Loucy (cell line): ENCODE measurements at regions not wholly inside any gene's neighbourhood (a gene's known extent, or its start where the extent isn't known, plus 50 kb on each side); places are given as distances from the start of the nearest gene placed in this dataset.

Experiments used
- H2AFZ ChIP-seq: fragments of 200-600 bp; sonication (generic); 2 replicates; pipeline ENCODE4 v1.6.0; 2016; ENCODE audit warnings: antibody characterized with exemption, mild to moderate bottlenecking, low read length, moderate library complexity
- H3F3A ChIP-seq: fragments of 200-600 bp; 2 replicates; pipeline ENCODE4 v1.6.0; 2016; ENCODE audit warnings: antibody characterized with exemption, low read depth, mild to moderate bottlenecking
- H3K27me3 ChIP-seq: fragments of 200-600 bp; sonication (generic); 2 replicates; pipeline ENCODE4 v1.6.1; 2014; ENCODE audit warnings: low read length, mild to moderate bottlenecking; ENCODE audit not compliant: insufficient read depth, poor library complexity, severe bottlenecking
- H3K36me3 ChIP-seq: fragments of 200-600 bp; sonication (generic); 2 replicates; pipeline ENCODE4 v1.6.1; 2016; ENCODE audit warnings: low read length; ENCODE audit not compliant: insufficient read depth
- H3K4me1 ChIP-seq: fragments of 200-600 bp; sonication (generic); 2 replicates; pipeline ENCODE4 v1.5.1; 2014; ENCODE audit warnings: low read length, mild to moderate bottlenecking; ENCODE audit not compliant: insufficient read depth, poor library complexity, severe bottlenecking
- H3K4me2 ChIP-seq: fragments of 200-600 bp; sonication (generic); 2 replicates; pipeline ENCODE4 v1.6.0; 2014; ENCODE audit warnings: antibody characterized with exemption, low read length, low read depth, mild to moderate bottlenecking; ENCODE audit not compliant: poor library complexity, severe bottlenecking
- H3K4me3 ChIP-seq: fragments of 200-600 bp; sonication (generic); 2 replicates; pipeline ENCODE4 v1.5.1; 2014; ENCODE audit warnings: low read length, mild to moderate bottlenecking, mixed read lengths; ENCODE audit not compliant: poor library complexity, severe bottlenecking
- H3K79me2 ChIP-seq: fragments of 200-600 bp; sonication (generic); 2 replicates; pipeline ENCODE4 v1.6.1; 2014; ENCODE audit warnings: low read length; ENCODE audit not compliant: insufficient read depth
- H3K9ac ChIP-seq: fragments of 200-600 bp; sonication (generic); 2 replicates; pipeline ENCODE4 v1.6.0; 2014; ENCODE audit warnings: mild to moderate bottlenecking, low read depth, low read length, moderate library complexity; ENCODE audit not compliant: poor library complexity, severe bottlenecking
- H3K9me2 ChIP-seq: fragments of 200-600 bp; sonication (generic); replicated peaks from 2 replicates; pipeline ENCODE4 v1.6.1; 2016; ENCODE audit warnings: low read depth, low read length, mixed read lengths
- H3K9me3 ChIP-seq: fragments of 200-600 bp; sonication (generic); 2 replicates; pipeline ENCODE4 v1.6.1; 2014; ENCODE audit warnings: mild to moderate bottlenecking, antibody characterized with exemption, low read length, low read depth; ENCODE audit not compliant: insufficient read depth
- H4K20me1 ChIP-seq: fragments of 200-600 bp; sonication (generic); 2 replicates; pipeline ENCODE4 v1.6.0; 2014; ENCODE audit warnings: antibody characterized with exemption, low read length, mild to moderate bottlenecking; ENCODE audit not compliant: insufficient read depth, poor library complexity, severe bottlenecking
- CTCF ChIP-seq: fragments of 200-600 bp; sonication (generic); conservative IDR thresholded peaks from 2 replicates; pipeline ENCODE4 v1.5.1; 2014; ENCODE audit warnings: mild to moderate bottlenecking, antibody characterized with exemption, low read length
- EZH2phosphoT487 ChIP-seq: fragments of 200-600 bp; IDR thresholded peaks from 2 replicates; pipeline ENCODE4 v1.6.1; 2018; ENCODE audit warnings: antibody characterized with exemption, mild to moderate bottlenecking, moderate library complexity, borderline replicate concordance

DNA sequence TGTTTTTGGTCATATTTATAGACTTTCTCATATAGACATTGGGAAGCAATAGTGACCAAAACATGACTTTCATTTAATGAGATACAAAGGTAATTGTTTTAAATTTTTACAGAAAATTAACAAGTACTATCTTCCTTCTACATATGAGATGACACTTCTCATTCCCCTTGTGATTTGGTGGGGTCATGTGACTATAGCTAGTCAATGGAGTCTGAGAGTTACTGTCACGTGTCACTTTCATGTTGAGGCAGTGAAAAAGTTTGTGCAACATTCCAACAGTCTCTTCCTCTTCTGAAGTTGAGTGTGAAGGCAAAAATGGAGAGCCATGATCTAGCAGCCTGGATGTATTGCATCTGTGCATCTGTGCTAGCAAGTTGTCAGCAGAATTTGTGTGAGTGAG is 618.3 kb upstream of the LRRC4C start:
- no peak for TF ChIP-seq EZH2phosphoT487
- no peak for TF ChIP-seq CTCF
- Histone ChIP-seq H3K4me3 (no peak overlapping the region), H3K9ac (no peak overlapping the region), H3K4me2 (no peak overlapping the region), H2AFZ (no peak overlapping the region), H3K79me2 (no peaks in the 10 kb centered on the region), H3K4me1 (no peaks in the 10 kb centered on the region), H3K36me3 (no peaks in the 10 kb centered on the region), H4K20me1 (no peaks in the 10 kb centered on the region), H3K27me3 (no peaks in the 10 kb centered on the region), H3K9me2 (no peaks in the 10 kb centered on the region), H3F3A (no peaks in the 10 kb centered on the region), H3K9me3 (no peaks in the 10 kb centered on the region)

DNA sequence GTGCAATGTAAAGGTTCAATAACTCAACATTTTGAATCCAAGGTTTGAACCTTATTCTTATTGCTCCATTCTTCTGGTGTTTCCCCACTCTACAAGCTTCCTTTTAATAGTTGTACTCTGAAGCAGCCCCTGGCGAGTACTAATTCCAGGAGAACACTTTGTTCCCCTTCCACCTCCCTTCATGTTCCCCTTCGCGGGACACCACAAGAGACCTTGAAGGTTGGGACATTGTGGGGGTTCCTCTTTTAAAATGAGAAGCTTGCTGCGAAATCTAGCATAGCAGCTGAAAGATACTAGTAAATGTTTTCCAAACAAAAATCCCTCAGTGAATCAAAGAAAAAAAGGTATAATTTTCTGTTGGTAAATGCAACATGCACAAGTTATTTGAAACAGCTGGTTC is 626.3 kb upstream of the LRRC4C start:
- Histone ChIP-seq H3F3A (no peaks in the 10 kb centered on the region), H3K27me3 (no peaks in the 10 kb centered on the region), H3K4me2 (no peak overlapping the region), H3K4me3 (no peak overlapping the region), H3K9me2 (no peaks in the 10 kb centered on the region), H3K9me3 (no peaks in the 10 kb centered on the region), H2AFZ (no peak overlapping the region), H4K20me1 (no peaks in the 10 kb centered on the region), H3K4me1 (no peaks in the 10 kb centered on the region), H3K79me2 (no peaks in the 10 kb centered on the region), H3K9ac (no peak overlapping the region), H3K36me3 (no peaks in the 10 kb centered on the region)
- TF ChIP-seq EZH2phosphoT487 (no peak), CTCF (no peak)

DNA sequence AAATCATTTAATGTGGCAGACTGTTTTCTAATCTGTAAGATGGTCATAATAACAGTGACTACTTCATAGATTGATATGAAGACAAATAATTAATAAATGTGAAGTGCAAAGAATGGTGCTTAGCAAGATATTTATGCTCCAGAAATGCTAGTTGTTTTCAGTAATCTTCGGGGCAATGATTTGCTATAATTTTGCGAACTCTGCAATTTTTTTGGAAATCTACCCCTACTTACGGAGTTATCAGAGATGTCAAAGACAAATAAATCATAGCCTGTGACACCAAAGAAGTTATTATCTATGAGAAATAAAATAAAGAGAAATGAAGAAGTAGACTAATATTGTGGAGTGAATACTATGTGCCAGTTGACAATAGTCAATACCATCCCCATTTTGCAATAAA is 634.1 kb upstream of the LRRC4C start:
- Histone ChIP-seq H3K4me2 (no peak overlapping the region), H3K79me2 (no peaks in the 10 kb centered on the region), H3K4me1 (no peaks in the 10 kb centered on the region), H3K9me2 (no peaks in the 10 kb centered on the region), H3K36me3 (no peaks in the 10 kb centered on the region), H3K9ac (no peak overlapping the region), H3K4me3 (no peak overlapping the region), H4K20me1 (no peaks in the 10 kb centered on the region), H2AFZ (no peak overlapping the region), H3K27me3 (no peaks in the 10 kb centered on the region), H3F3A (no peaks in the 10 kb centered on the region), H3K9me3 (no peaks in the 10 kb centered on the region)
- TF ChIP-seq EZH2phosphoT487 (no peak), CTCF (no peak)
